Breast epithelium (tissue), 4 donors: ENCODE measurements at regions not wholly inside any gene's neighbourhood (a gene's known extent, or its start where the extent isn't known, plus 50 kb on each side); places are given as distances from the start of the nearest gene placed in this dataset.

ENCODE experiments used
- DNase-seq, 2 donors: peaks; one replicate each; pipeline ENCODE4 v3.0.0-alpha.2; 2019; ENCODE audit warnings: low spot score in 2 of 2
- H3K27ac ChIP-seq, 2 donors: fragments of 200-600 bp; sonication (generic) in 1 of 2; one replicate each; pipeline ENCODE4 v1.5.1; 2016 to 2019; ENCODE audit warnings: mild to moderate bottlenecking in 1 of 2
- H3K27me3 ChIP-seq, 2 donors: fragments of 200-600 bp; sonication (generic) in 1 of 2; one replicate each; pipeline versions ENCODE4 v1.5.1 to v1.6.0; 2017 to 2019; ENCODE audit warnings: control low read depth in 1 of 2, mild to moderate bottlenecking in 1 of 2
- H3K36me3 ChIP-seq: fragments of 200-600 bp; one replicate; pipeline ENCODE4 v1.5.1; 2019
- H3K4me1 ChIP-seq, 2 donors: fragments of 200-600 bp; sonication (generic); one replicate each; pipeline ENCODE4 v1.5.1; 2016 to 2019; ENCODE audit warnings: control low read depth in 1 of 2
- H3K4me3 ChIP-seq, 3 donors: fragments of 200-600 bp; sonication (generic); 1 replicate in 2 of 3; 2 replicates in 1 of 3; pipeline ENCODE4 v1.5.1; 2016 to 2019; ENCODE audit warnings: mild to moderate bottlenecking in 3 of 3, moderate library complexity in 2 of 3
- H3K9me3 ChIP-seq, 2 donors: fragments of 200-600 bp; sonication (generic) in 1 of 2; one replicate each; pipeline ENCODE4 v1.5.1; 2016 to 2019; ENCODE audit warnings: control low read depth in 1 of 2
- POLR2A ChIP-seq: fragments of 450-650 bp; IDR thresholded peaks from one replicate; pipeline ENCODE4 v1.6.1; 2016; ENCODE audit warnings: antibody characterized with exemption, mild to moderate bottlenecking, moderate library complexity
- POLR2AphosphoS5 ChIP-seq, 3 donors: sonication (generic); formaldehyde crosslinking; IDR thresholded peaks; one replicate each; pipeline ENCODE4 v1.6.1; 2017; ENCODE audit warnings: antibody characterized with exemption in 3 of 3
- intact Hi-C: fragments of 100-400 bp; cut with DNase I; formaldehyde crosslinking; loops from one replicate; pipeline ENCODE4 v1.15.1; 2023; ENCODE audit warnings: low total_unique reads
- TF ChIP-seq, protein P1 (sequence below), 3 donors: fragments of 450-650 bp; IDR thresholded peaks; one replicate each; pipeline ENCODE4 v1.5.1; 2016 to 2017; ENCODE audit warnings: antibody characterized with exemption in 3 of 3, mild to moderate bottlenecking in 3 of 3, moderate library complexity in 3 of 3

DNA sequence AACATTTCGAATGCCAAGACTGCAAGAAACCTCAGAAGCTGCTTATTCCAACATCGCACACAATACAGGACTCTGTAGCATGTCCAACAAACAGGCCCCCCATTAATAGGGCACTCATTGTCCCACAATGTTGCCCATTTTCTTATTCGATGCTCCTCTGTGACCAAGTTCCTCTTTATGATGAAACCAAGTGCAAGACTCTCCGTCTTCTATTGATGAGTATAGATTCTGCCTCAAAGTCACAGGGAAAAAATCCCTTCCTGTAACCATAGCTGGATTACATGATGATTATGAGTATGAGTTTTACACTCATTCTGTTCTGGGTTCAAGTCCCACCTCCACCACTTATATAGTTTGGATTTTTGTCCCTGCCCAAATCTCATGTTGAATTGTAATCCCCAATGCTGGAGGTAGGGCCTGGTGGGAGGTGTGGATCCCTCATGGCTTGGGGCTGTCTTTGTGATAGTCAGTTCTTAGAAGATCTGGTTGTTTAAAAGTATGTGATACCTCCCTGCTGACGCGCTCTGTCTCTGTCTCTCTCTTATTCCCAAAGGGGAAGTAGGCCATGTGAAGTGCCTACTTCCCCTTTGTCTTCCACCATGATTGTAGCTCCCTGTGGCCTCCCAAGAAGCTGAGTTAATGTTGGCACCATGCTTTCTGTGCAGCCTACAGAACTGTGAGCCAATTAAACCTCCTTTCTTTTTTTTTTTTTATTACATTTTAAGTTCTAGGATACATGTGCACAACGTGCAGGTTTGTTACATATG, 148.7 kb downstream of the OSR1 start:
- intact Hi-C loops = no loop called here
- H3K27me3 ChIP-seq = no peaks in the 10 kb centered on the region
- no peaks in the 10 kb centered on the region for H3K36me3 ChIP-seq
- H3K9me3 ChIP-seq = no peaks in the 10 kb centered on the region
- no peak overlapping the region for H3K27ac ChIP-seq
- TF ChIP-seq POLR2AphosphoS5 (IDR thresholded peaks at IDR 0.05) (no peak), POLR2A (no peak)
- TF ChIP-seq, protein P1, sequence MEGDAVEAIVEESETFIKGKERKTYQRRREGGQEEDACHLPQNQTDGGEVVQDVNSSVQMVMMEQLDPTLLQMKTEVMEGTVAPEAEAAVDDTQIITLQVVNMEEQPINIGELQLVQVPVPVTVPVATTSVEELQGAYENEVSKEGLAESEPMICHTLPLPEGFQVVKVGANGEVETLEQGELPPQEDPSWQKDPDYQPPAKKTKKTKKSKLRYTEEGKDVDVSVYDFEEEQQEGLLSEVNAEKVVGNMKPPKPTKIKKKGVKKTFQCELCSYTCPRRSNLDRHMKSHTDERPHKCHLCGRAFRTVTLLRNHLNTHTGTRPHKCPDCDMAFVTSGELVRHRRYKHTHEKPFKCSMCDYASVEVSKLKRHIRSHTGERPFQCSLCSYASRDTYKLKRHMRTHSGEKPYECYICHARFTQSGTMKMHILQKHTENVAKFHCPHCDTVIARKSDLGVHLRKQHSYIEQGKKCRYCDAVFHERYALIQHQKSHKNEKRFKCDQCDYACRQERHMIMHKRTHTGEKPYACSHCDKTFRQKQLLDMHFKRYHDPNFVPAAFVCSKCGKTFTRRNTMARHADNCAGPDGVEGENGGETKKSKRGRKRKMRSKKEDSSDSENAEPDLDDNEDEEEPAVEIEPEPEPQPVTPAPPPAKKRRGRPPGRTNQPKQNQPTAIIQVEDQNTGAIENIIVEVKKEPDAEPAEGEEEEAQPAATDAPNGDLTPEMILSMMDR (IDR thresholded peaks at IDR 0.05) = no peak
- H3K4me3 ChIP-seq = no peak overlapping the region
- DNase-seq = no peak
- H3K4me1 ChIP-seq = no peaks in the 10 kb centered on the region

DNA sequence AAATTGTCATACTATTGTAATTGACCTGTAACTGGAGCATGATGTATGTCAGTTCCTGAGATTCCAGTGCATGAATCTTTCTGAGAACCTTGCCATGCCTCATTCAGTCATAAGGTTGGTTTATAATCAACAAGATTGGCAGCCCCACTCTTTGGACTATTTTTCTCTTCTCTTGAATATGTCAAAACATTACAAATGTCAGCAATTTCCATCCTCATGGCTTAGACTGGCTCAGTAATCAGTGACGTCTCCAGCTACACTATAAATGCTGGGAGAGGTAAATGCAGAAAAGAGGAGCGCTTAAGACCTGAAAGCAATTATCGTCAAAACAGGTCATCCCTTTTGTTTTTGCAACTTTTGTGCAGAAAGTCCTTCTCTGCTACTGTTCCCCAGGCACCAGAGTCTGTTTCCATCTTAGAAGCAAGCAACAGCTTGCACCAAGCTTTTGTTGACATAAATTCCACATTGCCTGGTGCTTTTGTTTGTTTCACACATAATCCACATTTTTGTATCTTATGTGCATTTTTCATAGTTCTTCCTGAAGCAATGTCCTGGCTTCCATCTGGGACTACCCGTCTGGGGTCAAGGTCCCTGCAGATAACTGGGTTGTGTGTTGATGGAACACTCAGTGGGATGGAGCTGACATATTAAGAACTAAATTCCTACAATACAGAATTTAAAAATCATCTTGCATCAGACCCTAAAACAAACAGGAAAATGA, 149.8 kb downstream of the OSR1 start:
- H3K9me3 ChIP-seq = no peaks in the 10 kb centered on the region
- no peak overlapping the region for H3K27ac ChIP-seq
- TF ChIP-seq, protein P1 (IDR thresholded peaks at IDR 0.05) = no peak
- TF ChIP-seq POLR2AphosphoS5 (IDR thresholded peaks at IDR 0.05) = no peak
- no peak for TF ChIP-seq POLR2A
- intact Hi-C loops = no loop called here
- no peaks in the 10 kb centered on the region for H3K36me3 ChIP-seq
- no peak for DNase-seq
- no peak overlapping the region for H3K4me3 ChIP-seq
- no peaks in the 10 kb centered on the region for H3K27me3 ChIP-seq
- H3K4me1 ChIP-seq = no peaks in the 10 kb centered on the region

DNA sequence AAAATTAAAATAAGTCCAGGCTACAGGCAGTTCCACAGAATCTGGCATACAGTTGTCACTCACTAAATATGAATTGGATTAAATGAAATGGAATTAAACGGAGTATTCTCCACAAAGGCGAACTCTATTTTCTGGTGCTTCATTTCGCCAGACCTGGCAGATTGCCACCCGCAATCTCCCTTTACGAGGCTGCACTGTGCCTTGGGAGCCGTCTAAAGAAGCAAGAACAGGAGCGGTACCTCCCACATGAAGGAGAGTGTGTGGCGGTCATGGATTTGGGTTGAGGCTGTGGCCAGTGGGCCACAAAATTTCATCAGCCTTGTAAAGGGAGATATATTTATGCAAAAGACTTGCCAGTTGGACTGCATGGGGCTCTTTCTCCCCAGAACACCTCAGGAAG, 151.0 kb downstream of the OSR1 start:
- no peak for DNase-seq
- no peak for TF ChIP-seq POLR2A
- TF ChIP-seq, protein P1 (IDR thresholded peaks at IDR 0.05) = no peak
- TF ChIP-seq POLR2AphosphoS5 (IDR thresholded peaks at IDR 0.05) = no peak
- H3K27ac ChIP-seq = no peak overlapping the region
- no peaks in the 10 kb centered on the region for H3K36me3 ChIP-seq
- intact Hi-C loops = no loop called here
- no peak overlapping the region for H3K4me3 ChIP-seq
- H3K27me3 ChIP-seq = no peaks in the 10 kb centered on the region
- no peaks in the 10 kb centered on the region for H3K9me3 ChIP-seq
- H3K4me1 ChIP-seq = no peaks in the 10 kb centered on the region

DNA sequence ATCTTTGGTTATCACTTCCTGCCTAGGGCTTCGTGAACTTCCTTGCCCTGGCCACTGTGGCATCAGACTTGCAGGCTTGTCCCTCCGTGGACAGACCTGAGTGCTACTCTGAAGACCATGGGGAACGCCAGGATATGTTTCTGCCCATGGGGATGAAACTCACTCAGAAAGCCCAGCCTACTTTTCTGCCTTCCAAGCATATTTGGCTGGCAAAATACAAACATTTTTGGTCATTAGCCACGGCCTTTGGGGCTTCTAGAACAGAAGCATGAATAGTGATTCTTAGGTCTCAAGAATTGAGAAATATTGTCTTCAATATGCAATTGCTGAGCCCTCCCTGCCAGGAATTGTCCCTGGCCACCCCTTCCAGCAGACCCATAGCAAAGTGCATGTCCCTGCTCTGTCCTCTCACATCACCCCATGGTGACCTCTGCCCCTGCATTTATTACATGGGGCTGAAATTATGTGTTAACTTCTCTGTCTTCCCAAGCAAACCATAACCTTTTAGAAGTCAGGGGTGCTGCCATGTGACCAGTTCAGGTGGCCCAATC, 152.4 kb downstream of the OSR1 start:
- Histone ChIP-seq H3K4me1 (no peaks in the 10 kb centered on the region), H3K27me3 (no peaks in the 10 kb centered on the region), H3K4me3 (no peak overlapping the region), H3K27ac (no peak overlapping the region), H3K36me3 (no peaks in the 10 kb centered on the region), H3K9me3 (no peaks in the 10 kb centered on the region)
- intact Hi-C loops = no loop called here
- peak in 1 of 2 donors; percentile 49 for DNase-seq
- TF ChIP-seq, protein P1 (IDR thresholded peaks at IDR 0.05) = no peak
- TF ChIP-seq POLR2AphosphoS5 (IDR thresholded peaks at IDR 0.05) = no peak
- no peak for TF ChIP-seq POLR2A

DNA sequence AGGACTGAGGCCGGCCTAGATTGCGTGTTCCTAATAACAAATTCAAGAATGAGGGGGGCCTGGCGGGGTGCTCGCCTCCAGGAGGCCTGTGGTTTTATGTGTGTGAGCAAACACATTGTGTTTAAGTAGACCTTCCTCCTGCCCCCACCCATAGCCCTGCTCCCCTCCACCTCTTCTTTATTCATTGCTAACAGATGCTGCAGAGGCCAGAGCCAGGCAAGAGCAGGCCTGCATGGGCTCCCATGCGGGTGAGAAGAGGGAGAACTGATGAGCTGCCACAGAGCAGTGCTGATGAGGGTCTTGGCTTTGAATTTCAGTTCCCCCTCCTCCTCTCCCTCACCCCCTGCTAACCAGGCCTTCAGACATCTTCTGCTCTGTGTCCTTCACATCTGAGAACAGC, 154.6 kb downstream of the OSR1 start:
- intact Hi-C loops = no loop called here
- TF ChIP-seq, protein P1 (IDR thresholded peaks at IDR 0.05) = no peak
- TF ChIP-seq POLR2A (no peak), POLR2AphosphoS5 (IDR thresholded peaks at IDR 0.05) (no peak)
- no peak overlapping the region for H3K4me3 ChIP-seq
- H3K4me1 ChIP-seq = no peaks in the 10 kb centered on the region
- peak overlapping the region in 1 of 2 donors; percentile 15 for H3K27ac ChIP-seq
- no peaks in the 10 kb centered on the region for H3K27me3 ChIP-seq
- no peaks in the 10 kb centered on the region for H3K9me3 ChIP-seq
- no peak for DNase-seq
- no peaks in the 10 kb centered on the region for H3K36me3 ChIP-seq
